ENCODE measurements at regions not wholly inside any gene's neighbourhood (a gene's known extent, or its start where the extent isn't known, plus 50 kb on each side); places are given as distances from the start of the nearest gene placed in this dataset.

DNA sequence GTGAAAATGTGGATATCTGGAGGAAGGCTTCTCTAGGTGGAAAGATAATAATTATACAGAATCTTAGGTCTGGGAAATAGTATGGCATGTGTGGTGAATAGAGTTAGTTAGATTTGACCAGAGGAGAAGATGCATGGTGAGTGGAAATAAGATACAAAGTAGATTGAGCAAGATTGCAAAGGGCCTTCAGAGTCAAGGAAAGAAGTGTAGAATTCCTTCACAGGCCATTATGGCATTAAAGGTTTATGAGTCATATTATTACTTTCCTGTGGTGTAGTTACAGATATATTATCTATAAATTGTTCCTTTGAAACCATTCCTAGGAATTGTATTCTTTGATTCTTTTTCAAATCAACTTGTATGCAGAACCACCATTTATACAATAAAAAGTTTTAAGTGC is 660.3 kb downstream of the SI start:
- dilution Hi-C loops (cut with MboI; ENCODE audit: extremely low pct_ligation_motif_present, low sequenced_read_pairs) = no loop called here
- no peak overlapping the region for H3K9ac ChIP-seq (replicated peaks; ENCODE audit: extremely low read depth, insufficient read depth, low read length)
- POLR2A ChIA-PET = no interaction called here
- H3K4me1 ChIP-seq (ENCODE audit: control insufficient read depth, extremely low read depth, insufficient read depth, low read length) = no peaks in the 10 kb centered on the region
- FAIRE-seq = no peak
- no peak overlapping the region for H3K4me2 ChIP-seq (ENCODE audit: insufficient read depth, low read length)
- intact Hi-C loops (cut with micrococcal nuclease) = no loop called here
- no peaks in the 10 kb centered on the region for H3K79me2 ChIP-seq (ENCODE audit: control insufficient read depth, insufficient read depth, low read length)
- H3K36me3 ChIP-seq (ENCODE audit: control insufficient read depth in 2 of 2, extremely low read depth in 1 of 2, insufficient read depth in 2 of 2, low read length in 2 of 2) = no peaks in the 10 kb centered on the region
- TF ChIP-seq, protein P1, sequence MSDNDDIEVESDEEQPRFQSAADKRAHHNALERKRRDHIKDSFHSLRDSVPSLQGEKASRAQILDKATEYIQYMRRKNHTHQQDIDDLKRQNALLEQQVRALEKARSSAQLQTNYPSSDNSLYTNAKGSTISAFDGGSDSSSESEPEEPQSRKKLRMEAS (IDR thresholded peaks at IDR 0.05; ENCODE audit: insufficient read depth, insufficient read length) = no peak
- no peak for TF ChIP-seq JUN (IDR thresholded peaks at IDR 0.05; ENCODE audit: borderline replicate concordance, insufficient read depth, insufficient read length, low read depth)
- no peak for TF ChIP-seq GATA2 (IDR thresholded peaks at IDR 0.05; ENCODE audit: insufficient read depth, insufficient read length, low read depth, low read length)
- TF ChIP-seq FOS (IDR thresholded peaks at IDR 0.05; ENCODE audit: borderline replicate concordance, insufficient read depth, low read length) = no peak
- no peak for TF ChIP-seq POLR2AphosphoS5 (IDR thresholded peaks at IDR 0.05; ENCODE audit: insufficient read depth, low read depth, low read length)
- TF ChIP-seq EZH2 (IDR thresholded peaks at IDR 0.05; ENCODE audit: borderline replicate concordance, low read depth, low read length, severe bottlenecking) = no peak
- TF ChIP-seq, protein P2, sequence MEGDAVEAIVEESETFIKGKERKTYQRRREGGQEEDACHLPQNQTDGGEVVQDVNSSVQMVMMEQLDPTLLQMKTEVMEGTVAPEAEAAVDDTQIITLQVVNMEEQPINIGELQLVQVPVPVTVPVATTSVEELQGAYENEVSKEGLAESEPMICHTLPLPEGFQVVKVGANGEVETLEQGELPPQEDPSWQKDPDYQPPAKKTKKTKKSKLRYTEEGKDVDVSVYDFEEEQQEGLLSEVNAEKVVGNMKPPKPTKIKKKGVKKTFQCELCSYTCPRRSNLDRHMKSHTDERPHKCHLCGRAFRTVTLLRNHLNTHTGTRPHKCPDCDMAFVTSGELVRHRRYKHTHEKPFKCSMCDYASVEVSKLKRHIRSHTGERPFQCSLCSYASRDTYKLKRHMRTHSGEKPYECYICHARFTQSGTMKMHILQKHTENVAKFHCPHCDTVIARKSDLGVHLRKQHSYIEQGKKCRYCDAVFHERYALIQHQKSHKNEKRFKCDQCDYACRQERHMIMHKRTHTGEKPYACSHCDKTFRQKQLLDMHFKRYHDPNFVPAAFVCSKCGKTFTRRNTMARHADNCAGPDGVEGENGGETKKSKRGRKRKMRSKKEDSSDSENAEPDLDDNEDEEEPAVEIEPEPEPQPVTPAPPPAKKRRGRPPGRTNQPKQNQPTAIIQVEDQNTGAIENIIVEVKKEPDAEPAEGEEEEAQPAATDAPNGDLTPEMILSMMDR (IDR thresholded peaks at IDR 0.05; ENCODE audit: extremely low read depth in 1 of 2, insufficient read depth in 1 of 2, low read depth in 1 of 2, low read length in 2 of 2) = no peak
- TF ChIP-seq POLR2A (IDR thresholded peaks at IDR 0.05; ENCODE audit: low read depth, low read length) = no peak
- no peak for TF ChIP-seq MYC (IDR thresholded peaks at IDR 0.05; ENCODE audit: low read depth, low read length)
- H3K27me3 ChIP-seq (ENCODE audit: control insufficient read depth in 2 of 2, insufficient read depth in 2 of 2, low read length in 2 of 2) = no peaks in the 10 kb centered on the region
- no TSS peak for BruUV-seq (replicated peaks)
- no peaks in the 10 kb centered on the region for H4K20me1 ChIP-seq (replicated peaks; ENCODE audit: control insufficient read depth, extremely low read depth, insufficient read depth, low read length)
- H3K9me3 ChIP-seq (replicated peaks; ENCODE audit: control insufficient read depth, insufficient read depth, low read length) = no peaks in the 10 kb centered on the region
- DNase-seq (ENCODE audit: low read depth, low spot score) = no peak
- CTCF ChIA-PET = no interaction called here
- no peak overlapping the region for H2AFZ ChIP-seq (ENCODE audit: low read depth, low read length)
- H3K4me3 ChIP-seq (replicated peaks in 1 of 3; ENCODE audit: insufficient read depth in 1 of 3, low read depth in 1 of 3, low read length in 3 of 3) = no peak overlapping the region
- no peaks in the 10 kb centered on the region for H3K9me1 ChIP-seq (replicated peaks; ENCODE audit: control insufficient read depth, extremely low read depth, insufficient read depth, low read length)
- no peak overlapping the region for H3K27ac ChIP-seq (ENCODE audit: insufficient read depth, low read depth, low read length)

All from endothelial cell of umbilical vein (primary cell).